K562 (cell line): ENCODE measurements at regions not wholly inside any gene's neighbourhood (a gene's known extent, or its start where the extent isn't known, plus 50 kb on each side); places are given as distances from the start of the nearest gene placed in this dataset.

Experiments
- ELF1 ChIP-seq: fragments of 200-800 bp; sonication (Bioruptor generic); IDR thresholded peaks from 2 replicates; pipeline ENCODE4 v1.6.1; 2016; ENCODE audit warnings: missing genetic modification characterization, missing compliant biosample characterization
- YY1 ChIP-seq, 3 experiments: IDR thresholded peaks; 2 replicates each; pipeline ENCODE4 v1.6.1; 2011; ENCODE audit warnings: low read length in 2 of 3, mild to moderate bottlenecking in 2 of 3, moderate library complexity in 2 of 3, borderline replicate concordance in 1 of 3, control low read depth in 1 of 3, low read depth in 1 of 3; ENCODE audit not compliant: insufficient read depth in 3 of 3, insufficient replicate concordance in 2 of 3, control insufficient read depth in 1 of 3, insufficient read length in 1 of 3; ENCODE audit errors: extremely low read depth in 1 of 3
- TF ChIP-seq, protein P1 (sequence below), 3 experiments: IDR thresholded peaks in 2 of 3; conservative IDR thresholded peaks in 1 of 3; 2 replicates each; pipeline ENCODE4 v1.5.1; 2011 to 2012; ENCODE audit warnings: low read length in 3 of 3, mild to moderate bottlenecking in 3 of 3, control low read depth in 2 of 3, improper control_type of control experiment in 1 of 3, inconsistent platforms in 1 of 3, low read depth in 1 of 3, mixed read lengths in 1 of 3, moderate library complexity in 1 of 3; ENCODE audit not compliant: insufficient read depth in 2 of 3

DNA sequence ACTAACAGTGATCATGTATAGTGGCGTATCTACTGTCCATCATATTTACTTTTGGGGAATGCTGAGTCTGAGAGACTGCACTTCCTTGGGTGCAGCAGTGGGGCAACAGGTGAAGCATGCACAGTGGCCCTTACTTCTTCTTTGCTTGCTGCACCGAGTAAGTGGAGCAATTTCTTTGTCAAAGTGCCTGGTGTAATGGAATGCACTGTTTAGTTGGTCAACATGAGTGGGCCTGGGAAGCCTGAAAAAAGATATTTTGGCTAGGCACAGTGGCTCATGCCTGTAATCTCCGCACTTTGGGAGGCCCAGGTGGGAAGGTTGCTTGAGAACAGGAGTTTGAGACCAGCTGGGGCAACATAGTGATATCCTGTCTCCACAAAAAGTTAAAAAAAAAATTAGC lies 94.9 kb downstream of the OLFM4 start:
- no peak for TF ChIP-seq YY1 (IDR thresholded peaks at IDR 0.05; ENCODE audit: borderline replicate concordance in 1 of 3, control insufficient read depth in 1 of 3, extremely low read depth in 1 of 3, insufficient read depth in 3 of 3, insufficient read length in 1 of 3, insufficient replicate concordance in 2 of 3, low read depth in 1 of 3, low read length in 2 of 3)
- TF ChIP-seq, protein P1, sequence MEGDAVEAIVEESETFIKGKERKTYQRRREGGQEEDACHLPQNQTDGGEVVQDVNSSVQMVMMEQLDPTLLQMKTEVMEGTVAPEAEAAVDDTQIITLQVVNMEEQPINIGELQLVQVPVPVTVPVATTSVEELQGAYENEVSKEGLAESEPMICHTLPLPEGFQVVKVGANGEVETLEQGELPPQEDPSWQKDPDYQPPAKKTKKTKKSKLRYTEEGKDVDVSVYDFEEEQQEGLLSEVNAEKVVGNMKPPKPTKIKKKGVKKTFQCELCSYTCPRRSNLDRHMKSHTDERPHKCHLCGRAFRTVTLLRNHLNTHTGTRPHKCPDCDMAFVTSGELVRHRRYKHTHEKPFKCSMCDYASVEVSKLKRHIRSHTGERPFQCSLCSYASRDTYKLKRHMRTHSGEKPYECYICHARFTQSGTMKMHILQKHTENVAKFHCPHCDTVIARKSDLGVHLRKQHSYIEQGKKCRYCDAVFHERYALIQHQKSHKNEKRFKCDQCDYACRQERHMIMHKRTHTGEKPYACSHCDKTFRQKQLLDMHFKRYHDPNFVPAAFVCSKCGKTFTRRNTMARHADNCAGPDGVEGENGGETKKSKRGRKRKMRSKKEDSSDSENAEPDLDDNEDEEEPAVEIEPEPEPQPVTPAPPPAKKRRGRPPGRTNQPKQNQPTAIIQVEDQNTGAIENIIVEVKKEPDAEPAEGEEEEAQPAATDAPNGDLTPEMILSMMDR (IDR thresholded peaks at IDR 0.05 in 2 of 3, conservative IDR thresholded peaks at IDR 0.05 in 1 of 3; ENCODE audit: insufficient read depth in 2 of 3, low read depth in 1 of 3, low read length in 3 of 3), result no peak
- no peak for TF ChIP-seq ELF1 (tag)
